ENCODE measurements at regions not wholly inside any gene's neighbourhood (a gene's known extent, or its start where the extent isn't known, plus 50 kb on each side); places are given as distances from the start of the nearest gene placed in this dataset.

GRCh38 chr2:37748541-37748940, 77.1 kb upstream of the CDC42EP3 start:
- TF ChIP-seq REST (IDR thresholded peaks at IDR 0.05) (no peak), RFX5 (IDR thresholded peaks at IDR 0.05) (no peak), GATA3 (IDR thresholded peaks at IDR 0.05; ENCODE audit: borderline replicate concordance) (no peak), CBX8 (IDR thresholded peaks at IDR 0.05) (no peak), RCOR1 (IDR thresholded peaks at IDR 0.05; ENCODE audit: low read depth, low read length) (no peak), ZFP36 (IDR thresholded peaks at IDR 0.05; ENCODE audit: borderline replicate concordance, partially characterized antibody) (no peak), POLR2A (IDR thresholded peaks at IDR 0.05; ENCODE audit: low read length) (no peak), ZSCAN20 (CRISPR knock-in tag; IDR thresholded peaks at IDR 0.05) (no peak), SMC3 (IDR thresholded peaks at IDR 0.05) (no peak), HOXA7 (CRISPR knock-in tag; IDR thresholded peaks at IDR 0.05) (no peak)
- TF ChIP-seq, protein P1, sequence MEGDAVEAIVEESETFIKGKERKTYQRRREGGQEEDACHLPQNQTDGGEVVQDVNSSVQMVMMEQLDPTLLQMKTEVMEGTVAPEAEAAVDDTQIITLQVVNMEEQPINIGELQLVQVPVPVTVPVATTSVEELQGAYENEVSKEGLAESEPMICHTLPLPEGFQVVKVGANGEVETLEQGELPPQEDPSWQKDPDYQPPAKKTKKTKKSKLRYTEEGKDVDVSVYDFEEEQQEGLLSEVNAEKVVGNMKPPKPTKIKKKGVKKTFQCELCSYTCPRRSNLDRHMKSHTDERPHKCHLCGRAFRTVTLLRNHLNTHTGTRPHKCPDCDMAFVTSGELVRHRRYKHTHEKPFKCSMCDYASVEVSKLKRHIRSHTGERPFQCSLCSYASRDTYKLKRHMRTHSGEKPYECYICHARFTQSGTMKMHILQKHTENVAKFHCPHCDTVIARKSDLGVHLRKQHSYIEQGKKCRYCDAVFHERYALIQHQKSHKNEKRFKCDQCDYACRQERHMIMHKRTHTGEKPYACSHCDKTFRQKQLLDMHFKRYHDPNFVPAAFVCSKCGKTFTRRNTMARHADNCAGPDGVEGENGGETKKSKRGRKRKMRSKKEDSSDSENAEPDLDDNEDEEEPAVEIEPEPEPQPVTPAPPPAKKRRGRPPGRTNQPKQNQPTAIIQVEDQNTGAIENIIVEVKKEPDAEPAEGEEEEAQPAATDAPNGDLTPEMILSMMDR (IDR thresholded peaks at IDR 0.05), result no peak
- TF ChIP-seq, protein P2, sequence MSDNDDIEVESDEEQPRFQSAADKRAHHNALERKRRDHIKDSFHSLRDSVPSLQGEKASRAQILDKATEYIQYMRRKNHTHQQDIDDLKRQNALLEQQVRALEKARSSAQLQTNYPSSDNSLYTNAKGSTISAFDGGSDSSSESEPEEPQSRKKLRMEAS (IDR thresholded peaks at IDR 0.05), result no peak

Data from A549 (cell line).